ENCODE measurements at regions not wholly inside any gene's neighbourhood (a gene's known extent, or its start where the extent isn't known, plus 50 kb on each side); places are given as distances from the start of the nearest gene placed in this dataset.
"Not testable (repeated sequence)": the region's sequence is repeated elsewhere in the genome, so short reads cannot be mapped to it uniquely, and the experiment has no call there.

GRCh38 chrX:147548023-147548422, 363.7 kb upstream of the FMR1 start:
- H2AFZ ChIP-seq (ENCODE audit: low read depth); H3K9ac ChIP-seq; H3K27me3 ChIP-seq (ENCODE audit: insufficient read depth); H3K4me2 ChIP-seq; H3K9me2 ChIP-seq; H3K4me3 ChIP-seq (ENCODE audit: low read depth in 2 of 2, low read length in 1 of 2); CTCF ChIA-PET; H3F3A ChIP-seq (replicated peaks; ENCODE audit: insufficient read depth); H4K20me1 ChIP-seq (ENCODE audit: insufficient read depth); H3K9me3 ChIP-seq; POLR2A ChIA-PET; H3K36me3 ChIP-seq (replicated peaks in 1 of 2; ENCODE audit: control insufficient read depth in 1 of 2, insufficient read depth in 2 of 2, low read length in 1 of 2); H3K4me1 ChIP-seq (ENCODE audit: control insufficient read depth in 1 of 2, insufficient read depth in 2 of 2, low read depth in 1 of 2, low read length in 1 of 2); DNase-seq; H3K27ac ChIP-seq (ENCODE audit: low read depth in 2 of 2, low read length in 1 of 2); H3K79me2 ChIP-seq (ENCODE audit: insufficient read depth): not testable (repeated sequence)
- 27% methylated on average over 5 of the region's 5 CpGs for WGBS (ENCODE audit: low lambda C conversion rate)

GRCh38 chrX:147550217-147550616, 361.5 kb upstream of the FMR1 start:
- no peaks in the 10 kb centered on the region for H3K79me2 ChIP-seq (ENCODE audit: insufficient read depth)
- H3K27ac ChIP-seq (ENCODE audit: low read depth in 2 of 2, low read length in 1 of 2), result no peak overlapping the region
- H2AFZ ChIP-seq (ENCODE audit: low read depth), result no peak overlapping the region
- no peaks in the 10 kb centered on the region for H3K4me1 ChIP-seq (ENCODE audit: control insufficient read depth in 1 of 2, insufficient read depth in 2 of 2, low read depth in 1 of 2, low read length in 1 of 2)
- WGBS (ENCODE audit: low lambda C conversion rate), result under 1% methylated on average over 3 of the region's 3 CpGs
- CTCF ChIA-PET, result interaction anchor here (0.8 to 2.0 kb wide), 3 partner anchors 9 to 74 kb away, joined by 3 to 6 read pairs (median 5); no protein-coding TSS in a partner anchor
- no peaks in the 10 kb centered on the region for H3K36me3 ChIP-seq (replicated peaks in 1 of 2; ENCODE audit: control insufficient read depth in 1 of 2, insufficient read depth in 2 of 2, low read length in 1 of 2)
- no peaks in the 10 kb centered on the region for H3F3A ChIP-seq (replicated peaks; ENCODE audit: insufficient read depth)
- H3K9ac ChIP-seq, result no peak overlapping the region
- H3K4me2 ChIP-seq, result no peak overlapping the region
- no peaks in the 10 kb centered on the region for H4K20me1 ChIP-seq (ENCODE audit: insufficient read depth)
- H3K27me3 ChIP-seq (ENCODE audit: insufficient read depth), result no peaks in the 10 kb centered on the region
- TF ChIP-seq TCF12 (IDR thresholded peaks at IDR 0.05) (no peak), CTCF (IDR thresholded peaks at IDR 0.05) (peak; percentile 45), RAD21 (IDR thresholded peaks at IDR 0.05; ENCODE audit: low read length) (peak; percentile 46), RCOR1 (IDR thresholded peaks at IDR 0.05; ENCODE audit: low read length) (no peak)
- 0 out of 4 replicates have a peak overlapping the region, but pooled peaks of 1 of the 2 experiments have one; percentile 17 for H3K4me3 ChIP-seq (ENCODE audit: low read depth in 2 of 2, low read length in 1 of 2)
- no peaks in the 10 kb centered on the region for H3K9me3 ChIP-seq
- POLR2A ChIA-PET, result no interaction called here
- no peaks in the 10 kb centered on the region for H3K9me2 ChIP-seq
- peak; percentile 1 for DNase-seq

GRCh38 chrX:147559191-147559590, 352.5 kb upstream of the FMR1 start:
- Histone ChIP-seq H3K9me2 (no peaks in the 10 kb centered on the region), H3K36me3 (replicated peaks in 1 of 2; ENCODE audit: control insufficient read depth in 1 of 2, insufficient read depth in 2 of 2, low read length in 1 of 2) (no peaks in the 10 kb centered on the region), H2AFZ (ENCODE audit: low read depth) (no peak overlapping the region), H3K4me2 (no peak overlapping the region), H4K20me1 (ENCODE audit: insufficient read depth) (no peaks in the 10 kb centered on the region), H3F3A (replicated peaks; ENCODE audit: insufficient read depth) (no peaks in the 10 kb centered on the region), H3K4me1 (ENCODE audit: control insufficient read depth in 1 of 2, insufficient read depth in 2 of 2, low read depth in 1 of 2, low read length in 1 of 2) (no peaks in the 10 kb centered on the region), H3K9ac (no peak overlapping the region), H3K4me3 (ENCODE audit: low read depth in 2 of 2, low read length in 1 of 2) (no peak overlapping the region), H3K9me3 (no peaks in the 10 kb centered on the region; the same call in 1 of the 2 replicates), H3K27ac (ENCODE audit: low read depth in 2 of 2, low read length in 1 of 2) (no peak overlapping the region), H3K27me3 (ENCODE audit: insufficient read depth) (no peaks in the 10 kb centered on the region), H3K79me2 (ENCODE audit: insufficient read depth) (no peaks in the 10 kb centered on the region)
- ChIA-PET POLR2A (no interaction called here), CTCF (no interaction called here)
- no peak for TF ChIP-seq GATA2 (CRISPR knock-in tag; IDR thresholded peaks at IDR 0.05)
- TF ChIP-seq TCF12 (IDR thresholded peaks at IDR 0.05), result no peak
- TF ChIP-seq MAX (IDR thresholded peaks at IDR 0.05; ENCODE audit: low read depth), result no peak
- no peak for TF ChIP-seq FOXJ3 (CRISPR knock-in tag; IDR thresholded peaks at IDR 0.05)
- TF ChIP-seq MXI1 (IDR thresholded peaks at IDR 0.05; ENCODE audit: low read depth, low read length), result no peak
- TF ChIP-seq RXRA (IDR thresholded peaks at IDR 0.05; ENCODE audit: borderline replicate concordance, low read depth), result no peak
- TF ChIP-seq SMC3 (IDR thresholded peaks at IDR 0.05; ENCODE audit: low read depth, low read length), result no peak
- no peak for TF ChIP-seq NFIC (IDR thresholded peaks at IDR 0.05; ENCODE audit: borderline replicate concordance)
- no peak for TF ChIP-seq POLR2AphosphoS5 (IDR thresholded peaks at IDR 0.05; ENCODE audit: low read depth, low read length)
- TF ChIP-seq FOXM1 (IDR thresholded peaks at IDR 0.05; ENCODE audit: low read depth), result no peak
- no peak for TF ChIP-seq TAF1 (IDR thresholded peaks at IDR 0.05; ENCODE audit: borderline replicate concordance, low read depth, low read length)
- TF ChIP-seq PBX3 (IDR thresholded peaks at IDR 0.05), result no peak
- no peak for TF ChIP-seq ELF1 (IDR thresholded peaks at IDR 0.05)
- TF ChIP-seq RFX5 (IDR thresholded peaks at IDR 0.05; ENCODE audit: low read length), result no peak
- no peak for TF ChIP-seq IRF3 (IDR thresholded peaks at IDR 0.05; ENCODE audit: low read depth, low read length)
- no peak for TF ChIP-seq RCOR1 (IDR thresholded peaks at IDR 0.05; ENCODE audit: low read length)
- no peak for TF ChIP-seq YY1 (IDR thresholded peaks at IDR 0.05; ENCODE audit: low read depth)
- no peak for TF ChIP-seq GABPA (IDR thresholded peaks at IDR 0.05; ENCODE audit: low read depth)
- TF ChIP-seq JUND (IDR thresholded peaks at IDR 0.05), result no peak
- no peak for DNase-seq
- WGBS (ENCODE audit: low lambda C conversion rate), result 0% methylated on average over 1 of the region's 1 CpG

All from SK-N-SH (cell line).